Adrenal gland (tissue), 9 donors: ENCODE measurements at regions not wholly inside any gene's neighbourhood (a gene's known extent, or its start where the extent isn't known, plus 50 kb on each side); places are given as distances from the start of the nearest gene placed in this dataset.

ENCODE experiments used
- DNase-seq, 7 donors: peaks; one replicate each; pipeline ENCODE4 v3.0.0-alpha.2; 2019 to 2020
- H3K27ac ChIP-seq, 5 donors: fragments of 200-600 bp; sonication (generic) in 4 of 5; 1 replicate in 3 of 5; 2 replicates in 2 of 5; pipeline versions ENCODE4 v1.5.1 to v1.8.0; 2016 to 2020; ENCODE audit warnings: mild to moderate bottlenecking in 1 of 5
- H3K27me3 ChIP-seq: fragments of 200-600 bp; 2 replicates; pipeline ENCODE4 v1.8.0; 2021
- H3K36me3 ChIP-seq, 2 donors: fragments of 200-600 bp; replicated peaks in 1 of 2; 1 replicate in 1 of 2; 2 replicates in 1 of 2; pipeline versions ENCODE4 v1.5.1 to v1.8.0; 2018 to 2022
- H3K4me1 ChIP-seq, 2 donors: fragments of 200-600 bp; replicated peaks in 1 of 2; 1 replicate in 1 of 2; 2 replicates in 1 of 2; pipeline versions ENCODE4 v1.5.1 to v1.8.0; 2018 to 2021
- H3K4me3 ChIP-seq, 4 donors: fragments of 200-600 bp; sonication (generic) in 3 of 4; one replicate each; pipeline ENCODE4 v1.5.1; 2016 to 2018
- H3K9me3 ChIP-seq, 3 donors: fragments of 200-600 bp; sonication (generic) in 1 of 3; replicated peaks in 1 of 3; 1 replicate in 2 of 3; 2 replicates in 1 of 3; pipeline versions ENCODE4 v1.5.1 to v1.8.0; 2016 to 2021
- CTCF ChIP-seq, 6 experiments: fragments of 450-650 bp in 4 of 6; fragments of 200-600 bp in 2 of 6; sonication (generic) in 1 of 6; IDR thresholded peaks; 1 replicate in 5 of 6; 2 replicates in 1 of 6; pipeline versions ENCODE4 v1.5.1 to v1.8.0; 2016 to 2021; ENCODE audit warnings: antibody characterized with exemption in 6 of 6, mild to moderate bottlenecking in 2 of 6, moderate library complexity in 1 of 6
- POLR2A ChIP-seq, 2 donors: fragments of 450-650 bp; IDR thresholded peaks; one replicate each; pipeline ENCODE4 v1.6.1; 2017; ENCODE audit warnings: antibody characterized with exemption in 2 of 2, mild to moderate bottlenecking in 2 of 2, moderate library complexity in 1 of 2
- WGBS, 4 donors: extraction: QIAGEN DNeasy Blood & Tissue Kit in 2 of 4; methylation state at CpG; one replicate each; pipeline versions ENCODE4 v1.1.5 to v1.1.7; 2013 to 2017; 5-methylcytosine and 5-hydroxymethylcytosine counted together
- intact Hi-C, 2 donors: fragments of 100-400 bp; cut with DNase I; formaldehyde crosslinking; loops; one replicate each; pipeline versions ENCODE4 v1.14.1 to v1.15.0; 2022 to 2023
- donor health status: healthy with polysubstance abuse.
- donor health status: Bipolar disorder and iron deficiency.
- donor health status: DM: yes; HTN: yes; CAD: no.
- donor health status: DM: no; HTN: no; CAD: no.
- donor health status: DM: no; HTN: no; CAD: no.

GRCh38 chr10:43981232-43981631 is 332.6 kb upstream of the ZNF32 start:
- Histone ChIP-seq H3K27ac (no peak overlapping the region), H3K4me3 (no peak overlapping the region), H3K9me3 (no peaks in the 10 kb centered on the region), H3K27me3 (no peaks in the 10 kb centered on the region), H3K36me3 (no peaks in the 10 kb centered on the region), H3K4me1 (no peaks in the 10 kb centered on the region)
- no peak for DNase-seq
- no peak for TF ChIP-seq POLR2A (IDR thresholded peaks at IDR 0.05)
- no peak for TF ChIP-seq CTCF (IDR thresholded peaks at IDR 0.05)
- intact Hi-C loops, result no loop called here
- 76 to 86% (median 84%) methylated on average over 1 of the region's 1 CpG for WGBS, 4 donors

GRCh38 chr10:43980715-43981114 is 332.0 kb upstream of the ZNF32 start:
- TF ChIP-seq POLR2A (IDR thresholded peaks at IDR 0.05), result no peak
- no peak for TF ChIP-seq CTCF (IDR thresholded peaks at IDR 0.05)

GRCh38 chr10:43980313-43980712 is 331.6 kb upstream of the ZNF32 start:
- 63 to 83% (median 71%) methylated on average over 6 to 8 of the region's 8 CpGs for WGBS, 4 donors
- Histone ChIP-seq H3K36me3 (no peaks in the 10 kb centered on the region), H3K27me3 (no peaks in the 10 kb centered on the region), H3K9me3 (no peaks in the 10 kb centered on the region), H3K4me1 (no peaks in the 10 kb centered on the region), H3K4me3 (no peak overlapping the region), H3K27ac (no peak overlapping the region)
- intact Hi-C loops, result no loop called here
- no peak for DNase-seq
- TF ChIP-seq CTCF (IDR thresholded peaks at IDR 0.05) (no peak), POLR2A (IDR thresholded peaks at IDR 0.05) (no peak)

More at GRCh38 chr10:43980715-43981114, 332.0 kb upstream of the ZNF32 start:
- intact Hi-C loops, result no loop called here
- H3K27me3 ChIP-seq, result no peaks in the 10 kb centered on the region
- 78 to 82% (median 80%) methylated on average over 3 to 7 of the region's 7 CpGs for WGBS, 4 donors
- no peak overlapping the region for H3K27ac ChIP-seq
- no peaks in the 10 kb centered on the region for H3K4me1 ChIP-seq
- no peak for DNase-seq
- no peak overlapping the region for H3K4me3 ChIP-seq
- no peaks in the 10 kb centered on the region for H3K36me3 ChIP-seq
- H3K9me3 ChIP-seq, result no peaks in the 10 kb centered on the region

GRCh38 chr10:43979551-43979950 is 330.9 kb upstream of the ZNF32 start:
- H3K27ac ChIP-seq, result no peak overlapping the region
- H3K36me3 ChIP-seq, result no peaks in the 10 kb centered on the region
- intact Hi-C loops, result no loop called here
- TF ChIP-seq POLR2A (IDR thresholded peaks at IDR 0.05) (no peak), CTCF (IDR thresholded peaks at IDR 0.05) (no peak)
- no peak for DNase-seq
- H3K9me3 ChIP-seq, result no peaks in the 10 kb centered on the region
- H3K4me1 ChIP-seq, result no peaks in the 10 kb centered on the region
- 65 to 78% (median 71%) methylated on average over 3 of the region's 3 CpGs for WGBS, 4 donors
- H3K4me3 ChIP-seq, result no peak overlapping the region
- no peaks in the 10 kb centered on the region for H3K27me3 ChIP-seq
